Skin epidermis (tissue), 12 donors: ENCODE measurements at regions not wholly inside any gene's neighbourhood (a gene's known extent, or its start where the extent isn't known, plus 50 kb on each side); places are given as distances from the start of the nearest gene placed in this dataset.
"Not testable (repeated sequence)": the region's sequence is repeated elsewhere in the genome, so short reads cannot be mapped to it uniquely, and the experiment has no call there.

Experiments used
- H3K27ac ChIP-seq, 21 experiments: fragments of 200-600 bp; sonication (generic) in 11 of 21; one replicate each; pipeline ENCODE4 v1.5.0; 2020; ENCODE audit warnings: mild to moderate bottlenecking in 3 of 21, inconsistent platforms in 2 of 21, moderate library complexity in 2 of 21
- H3K4me3 ChIP-seq, 7 experiments: fragments of 200-600 bp; sonication (generic) in 2 of 7; one replicate each; pipeline ENCODE4 v1.5.0; 2020; ENCODE audit warnings: inconsistent platforms in 2 of 7, mild to moderate bottlenecking in 2 of 7, moderate library complexity in 1 of 7

DNA sequence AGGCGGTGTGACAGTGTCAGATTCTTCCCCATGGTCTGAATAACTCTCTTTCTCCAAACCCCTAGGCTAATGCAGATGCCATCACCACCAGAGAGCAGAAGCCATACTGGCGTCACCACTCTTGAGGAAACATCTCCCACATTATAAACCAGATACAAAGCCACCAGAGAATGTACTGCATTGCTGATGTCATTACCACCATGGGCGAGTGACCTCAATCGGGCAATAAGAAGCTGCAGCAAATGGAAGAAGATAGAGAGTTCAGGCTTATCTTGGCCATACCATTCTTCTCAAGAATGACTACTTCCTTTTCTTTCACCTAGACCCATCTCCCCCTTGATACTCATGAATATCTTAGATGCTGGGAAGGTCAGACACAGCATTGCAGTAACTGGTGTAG lies 1157.2 kb downstream of the TMEM121 start:
- Histone ChIP-seq H3K27ac (no peak overlapping the region), H3K4me3 (no peak overlapping the region)

DNA sequence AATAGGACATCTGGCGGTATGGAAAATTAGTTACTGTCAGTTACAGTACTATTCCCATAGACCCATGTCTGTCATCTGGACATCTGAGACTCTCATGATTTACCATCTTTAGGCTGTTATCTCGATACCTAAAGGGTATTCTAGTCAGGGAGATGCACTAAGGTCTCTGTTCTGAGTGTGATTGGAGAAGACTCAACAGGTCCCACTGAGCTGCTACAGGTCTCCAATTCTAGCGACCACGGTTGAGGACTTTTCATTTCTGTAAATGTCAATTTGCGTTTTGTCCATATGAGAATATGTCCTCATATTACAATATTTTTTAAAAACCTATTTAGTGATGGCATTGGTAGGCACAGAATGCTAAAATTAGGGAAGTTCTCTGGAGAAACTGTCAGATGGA lies 1160.2 kb downstream of the TMEM121 start:
- Histone ChIP-seq H3K4me3 (no peak overlapping the region), H3K27ac (no peak overlapping the region)

DNA sequence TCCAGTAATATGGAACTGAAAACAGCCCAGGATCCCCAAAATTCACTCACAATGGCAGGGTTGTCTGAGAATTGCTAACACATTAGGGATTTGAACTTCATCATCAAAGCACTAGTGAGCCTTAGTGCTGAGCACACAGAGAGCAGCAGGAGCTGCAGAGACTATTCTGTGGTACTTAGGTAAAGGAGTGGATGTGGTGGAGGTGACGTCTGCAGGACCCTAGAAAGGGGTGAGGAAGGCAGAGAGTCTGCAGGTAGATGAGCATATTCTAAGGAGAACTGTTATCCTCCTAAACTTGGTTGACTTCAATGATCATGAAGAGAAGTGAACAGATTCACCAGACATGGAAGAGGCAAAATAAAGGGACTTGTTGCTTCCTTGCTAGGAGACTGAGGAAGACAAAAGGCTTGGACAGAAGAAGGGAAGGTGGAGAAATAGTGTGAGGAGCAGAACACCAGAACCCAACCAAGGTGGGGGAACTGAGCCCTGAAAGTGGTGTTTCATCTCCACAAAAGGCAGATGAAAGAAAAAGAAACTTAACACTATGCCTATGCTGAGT lies 1164.0 kb downstream of the TMEM121 start:
- Histone ChIP-seq H3K4me3 (no peak overlapping the region), H3K27ac (no peak overlapping the region)

DNA sequence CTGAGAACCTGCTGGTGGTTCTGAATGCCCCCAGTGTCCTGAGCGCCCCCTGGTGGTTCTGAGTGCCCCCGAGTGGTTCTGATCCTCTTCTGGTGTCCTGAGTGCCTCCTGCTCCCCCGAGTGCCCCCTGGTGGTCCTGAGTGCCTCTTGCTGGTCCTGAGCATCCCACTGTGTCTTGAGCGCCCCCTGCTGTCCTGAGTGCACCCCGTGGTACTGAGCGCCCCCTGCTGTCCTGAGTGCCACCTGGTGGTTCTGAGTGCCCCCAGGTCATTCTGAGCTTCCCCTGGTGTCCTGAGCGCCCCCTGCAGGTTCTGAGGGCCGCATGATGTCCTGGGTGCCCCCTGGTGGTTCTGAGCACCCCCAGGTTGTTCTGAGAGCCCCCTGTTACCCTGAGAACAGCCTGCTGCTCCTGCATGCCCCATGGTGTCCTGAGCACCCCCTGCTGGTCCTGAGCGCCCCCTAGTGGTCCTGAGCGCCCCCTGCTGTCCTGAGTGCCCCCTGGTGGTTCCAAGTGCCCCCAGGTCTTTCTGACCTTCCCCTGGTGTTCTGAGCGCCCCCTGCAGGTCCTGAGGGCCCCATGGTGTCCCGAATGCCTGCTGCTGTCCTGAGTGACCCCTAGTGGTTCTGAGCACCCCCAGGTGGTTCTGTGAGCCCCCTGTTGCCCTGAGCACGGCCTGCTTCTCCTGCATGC lies 1165.4 kb downstream of the TMEM121 start:
- no peak overlapping the region for H3K4me3 ChIP-seq

DNA sequence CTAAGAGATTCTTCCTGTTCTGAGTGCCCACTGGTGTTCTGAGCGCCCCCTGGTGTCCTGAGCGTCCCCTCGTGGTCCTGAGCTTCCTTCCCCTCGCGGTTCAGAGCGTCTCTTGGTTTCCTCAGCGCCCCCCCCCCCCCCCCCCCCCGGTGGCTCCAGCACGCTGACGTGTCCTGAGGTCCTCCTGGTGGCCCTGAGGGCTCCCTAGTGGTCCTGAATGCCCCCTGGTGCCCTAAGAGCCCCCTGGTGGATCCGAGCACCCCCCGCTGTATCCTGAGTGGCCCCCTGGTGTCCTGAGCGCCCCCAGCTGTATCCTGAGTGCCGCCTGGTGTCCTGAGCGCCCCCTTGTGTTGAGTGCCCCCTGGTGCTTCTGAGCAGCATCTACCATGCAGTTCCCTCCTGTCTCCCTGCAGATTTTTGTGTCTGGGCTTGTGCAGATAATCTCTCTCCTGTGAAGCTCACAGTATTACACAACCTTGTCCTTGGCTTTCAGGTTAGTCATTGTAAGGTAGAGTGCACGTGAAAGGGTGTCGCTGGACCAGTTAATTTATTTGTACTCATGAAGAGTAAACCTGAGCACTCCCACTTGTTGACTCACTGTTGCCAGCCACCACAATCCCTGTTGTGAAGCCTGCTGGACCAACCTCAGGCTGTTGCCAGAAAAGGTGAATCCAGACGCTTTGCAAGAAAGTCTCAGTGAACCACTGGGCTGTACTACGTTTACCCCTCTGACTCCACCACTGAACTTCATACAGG lies 1168.4 kb downstream of the TMEM121 start:
- no peak overlapping the region for H3K4me3 ChIP-seq
- H3K27ac ChIP-seq, result no peak overlapping the region

More for the DNA sequence above, 1165.4 kb downstream of the TMEM121 start:
- H3K27ac ChIP-seq, result no peak overlapping the region

DNA sequence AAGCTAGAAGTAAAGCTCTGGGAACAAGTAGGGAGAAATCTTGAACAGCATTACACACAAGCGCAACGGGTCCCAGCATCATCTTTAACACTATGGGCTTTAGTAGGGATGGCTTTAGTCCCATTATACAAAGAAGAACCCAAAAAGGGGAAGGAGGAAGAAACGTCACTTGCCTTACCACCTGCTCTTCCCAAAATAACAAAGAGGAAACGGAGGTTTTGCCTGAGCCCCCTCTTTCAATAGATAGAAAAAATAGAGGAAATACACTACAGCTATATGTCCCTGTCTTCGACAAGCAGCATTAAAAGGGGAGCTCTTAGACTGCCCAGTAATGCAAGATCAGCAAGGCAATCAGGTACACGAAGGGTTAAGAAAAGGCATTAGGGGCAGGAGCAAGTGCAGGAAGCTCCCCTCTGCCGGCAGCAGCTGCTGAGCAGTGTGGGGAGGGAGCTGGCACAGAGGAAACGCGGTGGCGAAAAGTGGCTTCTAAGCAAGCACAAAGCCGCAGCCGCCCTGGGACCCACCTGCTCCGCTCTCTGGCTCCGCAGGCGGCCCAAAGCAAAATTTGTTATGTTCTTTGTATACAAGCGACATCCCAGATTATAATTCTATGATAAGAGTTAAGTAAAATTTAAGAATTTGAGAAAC lies 1172.4 kb downstream of the TMEM121 start:
- H3K27ac ChIP-seq, result not testable (repeated sequence)

DNA sequence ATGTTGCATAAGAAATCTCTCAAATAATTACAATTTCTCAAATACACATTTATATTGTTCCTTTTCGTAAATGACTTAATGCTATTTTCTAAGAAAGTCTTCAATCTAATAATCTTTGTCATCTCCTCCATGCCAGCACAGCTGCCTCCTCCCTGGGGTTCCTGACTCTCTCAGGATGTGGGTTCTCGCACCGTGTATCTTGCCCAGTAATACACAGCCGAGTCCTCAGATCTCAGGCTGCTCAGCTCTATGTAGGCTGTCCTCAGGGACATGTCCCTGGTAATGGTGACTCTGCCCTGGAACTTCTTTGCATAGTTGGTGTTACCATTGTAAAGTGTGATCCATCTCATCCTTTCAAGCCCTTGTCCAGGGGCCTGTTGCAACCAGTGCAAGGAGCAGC lies 1177.3 kb downstream of the TMEM121 start:
- not testable (repeated sequence) for H3K4me3 ChIP-seq, H3K27ac ChIP-seq

More for the DNA sequence above, 1172.4 kb downstream of the TMEM121 start:
- not testable (repeated sequence) for H3K4me3 ChIP-seq

DNA sequence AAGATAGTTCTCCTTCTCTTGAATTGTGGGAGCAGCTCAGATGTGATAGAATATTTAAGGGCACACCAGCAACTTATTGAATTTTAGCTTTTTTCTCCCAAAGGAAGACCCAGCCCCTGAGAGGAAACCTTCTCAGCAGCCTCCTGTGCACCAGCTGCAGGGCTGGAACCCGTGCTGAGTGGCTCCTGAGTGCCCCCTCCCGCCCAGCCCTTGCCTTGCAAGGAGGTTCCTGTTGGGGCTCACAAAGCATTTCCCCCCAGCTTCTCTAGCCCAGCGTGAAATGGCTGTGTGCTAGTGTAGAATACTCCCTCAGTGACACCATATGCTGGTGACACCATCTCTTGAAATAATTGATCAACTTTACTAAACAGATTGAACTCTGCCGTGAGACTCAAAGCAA lies 1180.1 kb downstream of the TMEM121 start:
- H3K27ac ChIP-seq, H3K4me3 ChIP-seq: not testable (repeated sequence)

DNA sequence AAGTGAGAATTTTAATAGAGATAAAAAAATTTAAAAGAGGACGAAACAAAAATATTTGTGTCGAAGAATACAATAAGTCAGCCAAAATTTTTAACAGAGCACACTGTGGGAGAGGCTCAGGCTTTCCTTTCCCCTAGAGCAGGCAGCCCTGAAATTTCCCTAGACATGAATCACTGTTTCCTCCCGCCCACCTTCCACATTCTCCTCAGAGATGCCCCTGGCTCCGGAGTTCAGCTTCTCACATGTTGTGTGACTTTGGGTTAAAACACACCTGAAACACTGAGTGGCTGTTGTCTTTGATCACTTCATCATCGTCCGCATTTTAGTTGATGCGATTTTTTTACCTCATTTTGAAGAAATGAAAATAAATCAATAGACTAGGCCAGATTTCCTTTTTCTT lies 1183.8 kb downstream of the TMEM121 start:
- H3K27ac ChIP-seq, H3K4me3 ChIP-seq: not testable (repeated sequence)

DNA sequence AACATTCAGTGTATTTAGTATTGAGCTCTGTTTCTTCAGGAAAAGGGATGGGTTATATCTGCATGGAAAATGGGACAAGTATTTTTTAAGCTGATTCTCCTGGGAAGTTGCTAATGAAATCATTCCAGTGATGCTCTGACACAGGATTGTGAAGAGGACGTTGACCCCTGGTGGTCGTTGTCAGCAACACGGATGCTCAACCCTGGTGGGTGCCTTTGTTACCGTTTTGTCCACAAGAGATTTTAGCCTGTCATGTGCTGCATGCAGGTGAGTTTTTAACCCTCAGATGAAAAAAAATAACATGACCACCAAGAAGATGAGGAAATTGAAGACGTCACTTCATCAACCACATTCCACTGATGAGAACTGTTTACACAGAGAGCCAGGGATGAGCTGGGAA lies 1186.1 kb downstream of the TMEM121 start:
- H3K27ac ChIP-seq, H3K4me3 ChIP-seq: not testable (repeated sequence)

DNA sequence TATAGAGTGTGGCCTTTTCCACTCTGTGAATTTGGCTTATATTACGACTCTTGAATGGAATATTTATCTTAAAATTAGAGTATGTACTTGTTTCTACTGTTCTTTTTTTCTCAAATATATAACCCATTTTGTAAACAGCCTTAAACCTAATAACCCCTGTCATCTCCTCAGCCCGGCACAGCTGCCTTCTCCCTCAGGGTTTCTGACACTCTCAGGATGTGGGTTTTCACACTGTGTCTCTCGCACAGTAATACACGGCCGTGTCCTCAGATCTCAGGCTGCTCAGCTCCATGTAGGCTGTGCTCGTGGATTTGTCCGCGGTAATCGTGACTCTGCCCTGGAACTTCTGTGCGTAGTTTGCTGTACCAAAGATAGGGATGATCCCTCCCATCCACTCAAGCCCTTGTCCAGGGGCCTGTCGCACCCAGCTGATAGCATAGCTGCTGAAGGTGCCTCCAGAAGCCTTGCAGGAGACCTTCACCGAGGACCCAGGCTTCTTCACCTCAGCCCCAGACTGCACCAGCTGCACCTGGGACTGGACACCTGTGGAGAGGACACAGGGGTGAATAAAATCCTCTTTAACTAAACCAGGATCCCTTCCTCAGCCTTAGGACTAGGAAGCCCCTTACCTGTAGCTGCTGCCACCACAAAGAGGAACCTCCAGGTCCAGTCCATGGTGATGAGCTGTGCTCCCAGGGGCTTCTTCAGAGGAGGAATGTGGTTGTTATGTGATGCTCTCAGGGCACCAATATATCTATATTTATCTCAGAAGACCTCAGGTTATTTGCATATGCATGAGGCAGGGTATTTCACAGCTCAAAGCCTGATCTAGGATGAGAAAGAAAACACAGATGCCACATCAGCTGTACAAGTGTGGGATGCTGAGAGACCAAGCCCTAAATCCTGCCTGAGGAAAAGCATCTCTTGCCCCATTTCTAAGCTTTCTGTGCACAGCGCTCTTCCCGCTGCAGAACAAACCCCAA lies 1188.4 kb downstream of the TMEM121 start:
- H3K4me3 ChIP-seq, H3K27ac ChIP-seq: not testable (repeated sequence)

DNA sequence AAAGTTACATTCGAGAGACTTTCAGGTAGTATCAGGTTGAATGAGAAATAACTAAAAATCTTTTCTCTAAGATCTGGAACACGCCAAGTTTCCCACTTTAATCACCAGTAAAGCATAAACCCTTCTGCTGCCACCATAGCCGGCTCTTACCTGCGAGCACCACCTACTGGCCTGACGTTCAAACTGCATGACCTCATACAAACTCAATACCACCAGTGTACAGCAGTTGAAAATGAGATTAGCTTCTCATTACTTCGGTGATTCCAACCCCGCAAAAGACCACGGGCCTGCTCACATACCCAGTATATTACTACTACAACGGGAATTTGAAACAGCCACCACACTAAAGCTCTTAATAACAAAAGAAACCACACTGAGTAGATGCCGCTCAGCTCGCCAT lies 1191.2 kb downstream of the TMEM121 start:
- H3K4me3 ChIP-seq, H3K27ac ChIP-seq: not testable (repeated sequence)

DNA sequence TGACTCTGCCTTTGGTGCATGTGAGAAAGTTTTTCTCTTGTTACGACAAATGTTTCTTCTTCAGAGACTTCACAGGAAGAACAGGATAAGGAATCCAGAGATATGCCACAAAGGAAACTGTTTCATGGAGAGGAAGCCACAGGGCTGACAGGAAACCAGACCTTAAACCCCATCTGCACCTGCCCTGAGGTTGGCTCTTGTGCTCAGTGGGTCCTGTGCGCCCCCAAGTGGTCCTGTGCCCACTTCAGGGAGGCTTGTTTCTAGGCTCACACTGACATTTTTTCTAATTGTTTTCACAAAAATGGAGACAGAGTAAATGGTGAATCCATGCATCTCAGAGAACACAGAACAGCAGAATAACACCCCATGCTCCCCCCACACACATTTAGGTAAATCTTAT lies 1193.5 kb downstream of the TMEM121 start:
- H3K4me3 ChIP-seq, H3K27ac ChIP-seq: not testable (repeated sequence)

DNA sequence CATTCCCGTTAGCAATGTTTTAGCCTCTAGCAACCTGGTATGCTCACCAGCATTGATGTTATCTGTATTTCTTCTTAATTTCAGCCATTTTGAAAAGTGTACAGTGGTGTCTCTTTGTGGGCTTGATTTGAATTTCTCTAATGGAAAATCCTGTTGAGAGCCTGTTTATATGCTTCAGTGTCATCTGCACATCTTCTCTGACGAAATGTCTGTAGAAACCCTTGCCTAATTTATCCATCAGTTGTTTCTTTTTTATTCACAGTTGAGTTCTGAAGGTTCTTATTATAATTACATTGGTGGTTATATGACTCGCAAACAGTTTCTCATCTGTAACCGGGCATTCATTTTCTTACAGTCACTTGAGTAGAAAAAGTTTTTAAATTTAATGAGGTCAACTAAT lies 1195.5 kb downstream of the TMEM121 start:
- H3K4me3 ChIP-seq, H3K27ac ChIP-seq: not testable (repeated sequence)

DNA sequence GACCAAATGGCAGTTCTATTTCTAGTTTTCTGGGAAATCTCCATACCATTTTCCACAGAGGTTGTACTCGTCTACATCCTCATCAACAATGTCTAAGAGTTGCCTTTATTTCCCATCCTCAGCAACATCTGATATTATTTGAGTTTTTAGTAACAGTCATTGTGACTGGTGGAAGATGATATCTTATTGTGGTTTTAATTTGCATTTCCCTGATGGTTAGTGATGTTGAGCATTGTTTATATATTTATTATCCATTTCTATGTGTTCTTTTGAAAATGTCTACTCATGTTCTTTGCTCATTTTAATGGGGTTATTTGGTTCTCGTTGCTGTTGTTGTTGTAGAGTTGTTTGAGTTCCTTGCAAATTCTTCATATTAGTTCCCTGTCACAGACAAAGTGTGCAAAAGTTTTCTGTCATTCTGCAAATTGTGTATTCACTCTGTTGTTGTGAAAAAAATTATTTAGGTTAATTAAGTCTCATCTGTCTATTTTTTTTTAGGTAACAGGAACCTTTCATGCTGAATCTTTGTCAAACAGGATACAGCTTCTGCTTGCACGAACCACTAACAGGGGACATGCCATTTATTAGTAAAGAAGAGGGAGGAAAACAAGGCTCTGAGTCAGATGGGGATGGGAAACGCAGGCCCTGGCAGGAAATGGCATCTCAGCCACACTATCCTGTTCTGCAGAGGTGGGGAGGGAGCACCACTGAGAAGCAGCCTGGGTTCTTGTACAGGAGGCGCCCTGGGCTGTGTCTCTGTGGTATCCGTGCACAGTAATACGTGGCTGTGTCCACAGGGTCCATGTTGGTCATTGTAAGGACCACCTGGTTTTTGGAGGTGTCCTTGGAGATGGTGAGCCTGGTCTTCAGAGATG lies 1196.7 kb downstream of the TMEM121 start:
- H3K27ac ChIP-seq, H3K4me3 ChIP-seq: not testable (repeated sequence)

DNA sequence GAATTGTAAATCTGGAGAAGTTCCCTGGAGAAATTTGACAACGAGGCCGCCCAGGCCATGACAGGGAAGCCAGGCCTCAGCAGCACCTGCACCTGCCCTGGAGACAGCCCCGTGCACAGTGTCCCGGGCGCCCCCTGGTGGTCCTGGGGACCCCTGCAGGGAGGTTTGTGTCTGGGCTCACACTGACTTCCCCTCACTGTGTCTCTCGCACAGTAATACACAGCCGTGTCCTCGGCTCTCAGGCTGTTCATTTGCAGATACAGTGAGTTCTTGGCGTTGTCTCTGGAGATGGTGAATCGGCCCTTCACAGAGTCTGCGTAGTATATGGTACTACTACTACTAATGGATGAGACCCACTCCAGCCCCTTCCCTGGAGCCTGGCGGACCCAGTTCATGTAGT lies 1201.6 kb downstream of the TMEM121 start:
- not testable (repeated sequence) for H3K27ac ChIP-seq

DNA sequence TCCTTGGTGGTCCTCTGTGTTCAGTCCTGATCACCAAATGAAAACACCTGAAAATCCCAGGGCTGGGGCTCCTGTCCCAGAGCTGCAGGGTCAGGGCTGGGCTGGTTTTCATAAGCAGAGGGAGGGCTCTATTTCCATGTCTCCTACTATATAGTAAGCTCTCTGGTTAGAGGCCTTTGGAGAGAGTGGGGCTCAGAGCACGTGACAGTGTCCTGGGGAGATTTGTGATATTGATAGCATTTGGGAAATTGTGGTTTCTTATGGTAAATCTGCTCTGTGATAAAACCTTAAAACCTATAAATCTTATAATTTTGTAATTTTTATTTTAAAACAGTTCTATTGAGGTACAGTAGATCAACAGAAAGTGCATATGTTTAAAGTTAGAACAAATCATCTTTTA lies 1202.2 kb downstream of the TMEM121 start:
- Histone ChIP-seq H3K27ac (no peak overlapping the region), H3K4me3 (no peak overlapping the region)

More for the DNA sequence above, 1201.6 kb downstream of the TMEM121 start:
- H3K4me3 ChIP-seq, result not testable (repeated sequence)

DNA sequence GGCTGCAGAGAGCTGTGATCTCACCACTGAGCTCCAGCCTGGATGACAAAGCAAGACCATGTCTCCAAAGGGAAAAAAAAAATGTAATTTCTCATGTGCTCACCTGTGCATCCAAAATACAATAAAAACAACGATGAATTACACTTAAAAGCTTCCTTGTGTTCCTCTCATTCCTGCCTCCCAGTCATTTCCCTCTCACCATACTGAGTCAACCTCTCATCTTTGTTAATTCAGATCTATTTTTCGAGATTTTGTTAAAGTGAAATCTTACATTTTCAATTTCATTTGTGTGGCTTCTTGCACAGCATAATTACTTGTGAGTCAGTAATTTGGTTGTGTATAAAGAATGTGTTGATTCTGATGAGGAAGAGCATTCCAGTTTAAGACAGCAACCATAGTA lies 1203.2 kb downstream of the TMEM121 start:
- Histone ChIP-seq H3K27ac (no peak overlapping the region), H3K4me3 (no peak overlapping the region)

DNA sequence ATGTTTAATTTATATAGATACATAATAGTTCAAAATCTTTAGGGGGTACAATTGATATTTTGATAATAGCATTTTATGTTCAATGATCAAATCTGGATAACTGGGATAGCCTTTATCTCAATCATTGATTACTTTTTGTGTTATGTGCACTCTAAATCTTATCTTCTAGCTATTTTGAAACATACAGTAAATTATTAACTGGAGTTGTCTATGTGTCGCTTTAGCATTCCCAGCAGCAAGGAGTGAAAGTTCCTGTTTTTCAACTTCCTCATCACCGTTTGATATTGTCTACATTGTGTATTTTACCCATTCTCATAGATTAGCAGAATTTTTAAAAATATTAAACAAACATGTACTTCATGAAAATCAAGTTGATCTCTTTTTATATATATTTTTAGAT lies 1207.4 kb downstream of the TMEM121 start:
- no peak overlapping the region for H3K27ac ChIP-seq
- no peak overlapping the region for H3K4me3 ChIP-seq
